Sciatic nerve (tissue), 2 donors: ENCODE measurements at regions not wholly inside any gene's neighbourhood (a gene's known extent, or its start where the extent isn't known, plus 50 kb on each side); places are given as distances from the start of the nearest gene placed in this dataset.
"Not testable (repeated sequence)": the region's sequence is repeated elsewhere in the genome, so short reads cannot be mapped to it uniquely, and the experiment has no call there.

Experiments
- ATAC-seq: fragments of 200-7000 bp; cut with Tn5 transposase; one replicate; pipeline ENCODE4 v1.9.1; 2020; ENCODE audit warnings: mild to moderate bottlenecking, moderate library complexity
- DNase-seq: peaks from one replicate; pipeline ENCODE4 v3.0.0-alpha.2; 2020; ENCODE audit warnings: low spot score
- intact Hi-C: fragments of 100-400 bp; cut with DNase I; formaldehyde crosslinking; loops from one replicate; pipeline ENCODE4 v1.14.2; 2022
- donor health status: DM: no; HTN: no; CAD: no.
- donor health status: DM: no; HTN: no; CAD: no.

GRCh38 chr6:149127212-149127611, 190.3 kb upstream of the TAB2 start:
- intact Hi-C loops, result no loop called here
- DNase-seq (no peak), ATAC-seq (no peak)

- no peak for DNase-seq
- peak; percentile 72 for ATAC-seq
- intact Hi-C loops, result no loop called here
These were observed 188.9 kb upstream of the TAB2 start for GRCh38 chr6:149128489-149129145.

GRCh38 chr6:149129371-149130077, 188.0 kb upstream of the TAB2 start:
- intact Hi-C loops, result no loop called here
- DNase-seq (no peak), ATAC-seq (peak; percentile 71)

- intact Hi-C loops, result no loop called here
- ATAC-seq (no peak), DNase-seq (no peak)
These were observed 187.4 kb upstream of the TAB2 start for GRCh38 chr6:149130090-149130489.

- intact Hi-C loops, result no loop called here
- ATAC-seq, result peak; percentile 55
- no peak for DNase-seq
These were observed 187.0 kb upstream of the TAB2 start for GRCh38 chr6:149130508-149130907.

- DNase-seq (no peak), ATAC-seq (no peak)
- intact Hi-C loops, result no loop called here
These were observed 185.6 kb upstream of the TAB2 start for GRCh38 chr6:149131891-149132290.

- intact Hi-C loops, result no loop called here
- no peak for ATAC-seq
- DNase-seq, result no peak
These were observed 185.2 kb upstream of the TAB2 start for GRCh38 chr6:149132336-149132735.

GRCh38 chr6:149134511-149134933, 183.0 kb upstream of the TAB2 start:
- DNase-seq (no peak), ATAC-seq (peak; percentile 71)
- intact Hi-C loops, result no loop called here

GRCh38 chr6:149135809-149136208, 181.7 kb upstream of the TAB2 start:
- ATAC-seq (no peak), DNase-seq (no peak)
- intact Hi-C loops, result no loop called here

- intact Hi-C loops, result no loop called here
- ATAC-seq, result no peak
These were observed 181.1 kb upstream of the TAB2 start for GRCh38 chr6:149136273-149136912.

GRCh38 chr6:149136913-149137286, 180.6 kb upstream of the TAB2 start:
- DNase-seq (no peak), ATAC-seq (no peak)

More at GRCh38 chr6:149136273-149136912, 181.1 kb upstream of the TAB2 start:
- DNase-seq, result no peak

GRCh38 chr6:149137594-149137993, 179.9 kb upstream of the TAB2 start:
- DNase-seq, result no peak
- intact Hi-C loops, result no loop called here
- peak; percentile 56 for ATAC-seq

More at GRCh38 chr6:149136913-149137286, 180.6 kb upstream of the TAB2 start:
- intact Hi-C loops, result no loop called here

- ATAC-seq (peak; percentile 47), DNase-seq (no peak)
- intact Hi-C loops, result no loop called here
These were observed 179.4 kb upstream of the TAB2 start for GRCh38 chr6:149138089-149138488.

GRCh38 chr6:149138699-149139294, 178.7 kb upstream of the TAB2 start:
- intact Hi-C loops, result no loop called here
- no peak for ATAC-seq
- no peak for DNase-seq

- DNase-seq (no peak), ATAC-seq (no peak)
- intact Hi-C loops, result no loop called here
These were observed 177.8 kb upstream of the TAB2 start for GRCh38 chr6:149139782-149140136.

- DNase-seq (no peak), ATAC-seq (no peak)
- intact Hi-C loops, result no loop called here
These were observed 177.2 kb upstream of the TAB2 start for GRCh38 chr6:149140137-149140909.

GRCh38 chr6:149140910-149141290, 176.6 kb upstream of the TAB2 start:
- intact Hi-C loops, result no loop called here
- DNase-seq, result no peak
- no peak for ATAC-seq

GRCh38 chr6:149142924-149143429, 174.5 kb upstream of the TAB2 start:
- ATAC-seq, result no peak
- no peak for DNase-seq

GRCh38 chr6:149145800-149146199, 171.7 kb upstream of the TAB2 start:
- DNase-seq, intact Hi-C loops, ATAC-seq: not testable (repeated sequence)

More at GRCh38 chr6:149142924-149143429, 174.5 kb upstream of the TAB2 start:
- intact Hi-C loops, result no loop called here
